Daoy (cell line): ENCODE measurements at regions not wholly inside any gene's neighbourhood (a gene's known extent, or its start where the extent isn't known, plus 50 kb on each side); places are given as distances from the start of the nearest gene placed in this dataset.

Source experiments
- DNase-seq: peaks from one replicate; pipeline ENCODE4 v3.0.0-alpha.2; 2015; ENCODE audit warnings: low read depth

DNA sequence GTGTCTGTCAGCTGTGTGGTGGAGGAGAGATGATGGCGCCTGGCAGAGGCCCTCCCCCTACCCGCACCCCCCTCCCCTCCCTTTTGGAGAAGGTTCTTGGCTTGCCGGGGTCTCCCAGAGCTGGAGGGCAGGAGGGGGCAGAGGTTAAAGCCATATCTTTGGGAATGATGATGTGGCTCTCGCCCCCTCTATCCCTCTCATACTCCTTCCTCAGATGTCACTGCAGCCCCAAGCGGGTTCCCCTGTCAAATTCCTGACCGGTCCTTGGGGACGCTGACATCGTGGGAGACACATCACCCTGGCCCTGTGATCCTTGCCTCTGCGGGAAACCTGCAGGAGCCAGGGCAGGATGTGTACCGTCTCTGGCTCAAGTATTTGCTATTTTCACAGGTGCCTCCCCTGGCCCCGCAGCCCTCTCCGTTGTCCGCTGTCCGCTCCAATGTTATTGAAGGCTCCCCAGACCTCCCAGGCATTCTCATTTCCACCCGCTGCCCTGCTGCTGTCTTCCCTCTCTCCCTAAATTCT is 109.5 kb downstream of the FOXD1 start:
- no peak for DNase-seq

GRCh38 chr5:73338256-73339050 is 110.1 kb downstream of the FOXD1 start:
- DNase-seq, result peak; percentile 86

DNA sequence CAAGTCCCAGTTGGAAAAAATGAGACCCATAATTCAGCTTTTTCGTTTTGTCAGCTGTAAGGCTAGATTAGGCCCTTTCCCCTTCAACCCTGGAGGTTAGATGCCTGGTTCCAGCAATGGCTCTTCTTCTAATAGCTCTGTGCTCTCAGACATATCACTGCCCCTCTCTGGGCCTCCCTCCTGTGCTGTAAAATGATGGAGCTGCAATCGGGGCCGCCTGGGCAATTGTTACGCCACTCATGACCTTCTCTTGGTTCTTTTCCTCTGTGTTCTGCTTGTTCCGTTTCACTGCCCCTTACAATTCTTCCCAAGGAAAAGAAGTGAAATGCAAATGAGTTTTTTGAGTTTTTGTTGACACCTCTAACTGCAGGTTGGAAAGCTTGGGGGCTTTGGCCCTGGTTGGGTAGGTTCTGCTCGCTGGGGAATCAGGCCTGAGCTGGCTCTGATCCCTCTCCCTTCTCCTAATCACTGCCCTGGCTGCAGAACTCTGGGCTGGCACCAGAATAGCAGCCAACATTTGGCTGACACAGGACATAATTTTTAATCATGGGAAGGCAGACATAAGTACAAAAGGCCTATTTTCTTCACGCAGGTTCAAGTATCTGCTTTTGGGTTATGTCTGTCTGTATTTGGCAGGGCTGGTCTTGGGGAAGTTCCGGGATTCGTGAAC is 110.9 kb downstream of the FOXD1 start:
- no peak for DNase-seq

DNA sequence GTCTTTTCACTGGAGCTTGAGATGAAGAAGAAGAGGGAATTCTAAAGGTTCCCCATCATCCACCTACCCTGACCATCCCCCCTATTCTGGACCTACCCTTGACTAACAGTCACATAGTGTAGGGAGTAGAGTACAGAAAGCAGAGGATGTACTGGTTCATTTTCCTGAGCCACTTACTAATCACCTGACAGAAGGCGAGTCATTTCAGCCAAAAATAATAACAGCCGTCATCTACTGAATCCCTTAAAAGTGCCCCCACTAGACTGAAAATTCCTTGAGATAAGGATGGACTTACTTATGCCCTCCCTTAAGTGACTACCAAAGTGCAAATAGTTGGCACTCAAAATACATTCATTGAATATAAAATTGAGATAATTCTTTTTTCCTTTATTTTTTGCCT is 112.2 kb downstream of the FOXD1 start:
- peak; percentile 59 for DNase-seq

DNA sequence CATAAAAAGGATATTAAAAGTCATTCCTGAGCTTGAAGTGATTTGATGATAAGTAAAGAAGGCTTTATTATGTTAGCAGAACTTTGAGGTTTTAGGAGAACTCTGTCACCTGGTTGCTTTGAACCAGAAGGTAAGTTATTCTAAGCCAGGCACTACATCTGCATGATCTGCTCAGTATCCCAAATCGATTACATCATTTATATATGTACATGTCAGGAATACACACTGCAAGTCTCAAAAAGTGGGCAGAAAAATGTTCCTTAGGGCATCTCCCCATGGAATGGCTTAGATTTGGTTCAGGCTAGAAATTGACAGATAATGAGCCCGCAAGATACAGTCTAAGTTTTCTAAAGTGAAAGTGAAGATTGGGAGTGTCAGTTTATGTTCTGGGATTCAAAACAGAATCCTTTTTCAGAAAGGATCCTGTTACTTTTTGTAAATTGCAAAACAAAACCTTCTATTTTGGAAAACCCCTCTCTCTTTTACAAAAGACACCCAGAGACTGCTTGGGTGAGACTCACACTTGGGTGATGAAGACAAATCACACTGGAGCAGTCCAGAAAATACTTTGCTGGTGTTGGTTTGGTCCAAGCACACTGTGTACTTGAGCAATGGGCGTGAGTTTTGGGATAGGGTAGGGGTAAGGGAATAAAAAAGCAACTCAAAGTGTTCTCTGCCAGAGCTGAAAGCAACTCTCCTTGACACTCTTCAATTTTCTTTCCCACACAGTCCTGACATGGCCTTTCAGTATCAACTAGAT is 114.5 kb downstream of the FOXD1 start:
- no peak for DNase-seq

DNA sequence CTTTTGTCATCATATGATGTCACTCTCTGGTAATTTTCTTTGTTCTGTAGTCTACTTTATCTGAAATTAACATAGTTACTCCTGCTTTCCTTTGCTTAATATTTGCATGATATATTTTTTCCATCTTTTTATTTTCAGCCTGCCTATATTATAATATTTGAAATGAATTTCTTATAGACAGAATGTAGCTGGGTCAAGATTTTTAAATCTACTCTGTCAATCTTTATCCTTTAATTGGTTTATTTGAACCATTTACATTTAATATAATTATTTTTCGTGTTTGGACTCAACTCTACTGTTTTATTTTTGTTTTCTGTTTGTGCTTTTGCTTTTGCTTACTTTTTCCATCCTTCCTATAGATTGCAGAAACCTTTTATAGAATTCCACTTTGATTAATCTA is 118.0 kb downstream of the FOXD1 start:
- no peak for DNase-seq

- DNase-seq, result no peak
Observed at GRCh38 chr5:73328640-73329039, 119.9 kb downstream of the FOXD1 start.

DNA sequence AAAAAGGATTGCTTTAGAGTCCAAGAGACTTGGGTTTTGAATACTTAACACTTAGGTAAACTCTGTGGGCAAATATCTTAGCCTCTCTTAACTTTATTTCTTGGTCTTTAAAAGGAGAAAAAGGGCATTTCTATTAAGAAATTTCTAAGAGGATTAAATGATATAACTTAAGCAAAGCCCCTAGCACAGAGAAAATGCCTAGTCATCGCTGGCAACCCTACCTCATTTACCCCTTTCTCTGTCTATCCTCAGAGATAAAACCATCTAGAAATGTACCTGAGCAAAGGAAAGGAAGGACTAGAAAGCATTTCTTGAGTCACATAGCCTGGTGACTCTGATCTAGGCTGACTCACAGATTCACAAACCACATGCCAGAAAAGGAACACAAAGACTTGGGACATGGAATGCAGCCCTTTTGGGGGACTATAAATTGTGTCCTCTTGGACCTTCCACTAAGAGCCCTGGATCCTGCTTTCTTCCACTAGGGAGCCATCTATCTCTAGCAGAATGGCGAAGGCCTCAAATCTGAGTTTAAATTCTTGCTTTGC is 120.6 kb downstream of the FOXD1 start:
- DNase-seq, result peak; percentile 71

- DNase-seq, result no peak
Observed at GRCh38 chr5:73325546-73325945, 123.0 kb downstream of the FOXD1 start.

DNA sequence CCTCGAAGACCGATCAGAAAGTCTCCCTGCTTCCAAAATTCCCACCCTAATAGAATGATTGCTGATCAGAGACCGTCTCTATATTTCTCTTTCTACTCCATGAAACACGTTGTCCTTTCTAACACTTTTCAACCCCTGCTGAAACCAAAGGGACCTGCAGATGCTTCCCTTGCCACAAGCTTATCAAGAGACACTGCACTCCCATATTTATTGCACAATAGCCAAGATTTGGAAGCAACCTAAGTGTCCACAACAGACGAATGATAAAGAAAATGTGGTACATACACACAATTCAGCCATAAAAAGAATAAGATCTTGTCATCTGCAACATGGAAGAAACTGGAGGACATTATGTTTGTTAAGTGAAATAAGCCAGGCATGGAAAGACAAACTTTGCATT is 125.1 kb downstream of the FOXD1 start:
- DNase-seq, result no peak

DNA sequence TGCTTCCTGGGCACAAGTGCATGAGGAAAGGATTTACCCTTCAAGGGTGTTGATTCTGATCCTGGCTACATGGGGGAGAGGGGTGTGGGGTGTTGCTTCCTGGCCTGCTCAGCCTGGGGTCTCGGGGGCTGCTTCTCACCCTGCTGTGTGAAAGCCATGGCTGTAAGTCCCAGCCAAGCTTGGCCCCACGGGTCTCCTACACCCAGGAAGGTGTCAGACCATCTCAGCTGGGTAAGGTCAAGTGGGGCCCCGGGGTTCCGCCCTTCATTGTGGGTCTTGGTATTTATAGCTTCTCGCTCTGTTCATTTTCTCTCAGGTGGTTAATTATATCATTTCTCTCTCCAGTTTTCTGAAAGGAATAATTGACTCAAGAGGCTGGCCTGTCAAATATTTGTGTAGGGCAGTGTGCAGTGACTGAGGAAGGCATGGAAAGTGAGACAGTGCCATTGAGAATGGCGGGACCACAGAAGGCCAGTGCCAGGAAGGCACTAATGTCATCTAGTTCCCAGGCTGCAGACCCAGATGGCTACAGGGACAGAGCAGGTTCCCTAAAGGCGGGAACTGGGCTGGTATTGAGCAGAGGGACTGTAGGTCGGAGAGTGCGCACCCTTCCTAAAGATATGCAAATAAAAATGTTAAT is 126.0 kb downstream of the FOXD1 start:
- DNase-seq, result no peak

DNA sequence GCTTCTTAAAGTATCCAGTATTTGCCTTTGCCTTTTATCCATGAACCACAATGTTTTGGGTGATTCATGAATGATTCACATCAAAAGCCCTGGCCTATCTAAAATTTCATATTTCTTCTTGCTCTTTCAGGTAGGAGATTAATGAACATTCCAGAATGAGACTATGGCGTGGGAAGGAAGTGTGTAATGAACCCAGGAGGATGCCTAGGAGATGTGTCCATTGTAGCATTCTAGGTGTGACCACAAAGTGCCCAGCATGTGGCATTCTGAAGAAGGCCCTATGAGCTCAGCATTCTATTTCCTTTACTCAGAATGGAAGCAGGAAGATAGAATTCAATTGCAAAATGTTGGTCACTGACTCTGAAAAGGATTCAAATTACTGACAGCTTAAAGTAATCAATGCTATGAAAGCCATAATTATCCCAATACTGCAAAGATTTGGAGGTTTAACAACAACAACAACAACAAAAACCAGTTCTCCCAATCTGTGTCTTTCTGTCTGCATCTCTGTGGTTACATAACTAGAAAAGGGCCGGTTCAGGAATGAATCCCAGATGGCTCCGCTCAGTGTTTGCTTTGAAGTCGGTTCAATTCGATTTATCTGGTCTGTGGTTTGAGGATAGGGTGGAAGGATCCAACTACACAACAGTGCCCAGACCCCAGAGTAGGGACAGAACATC is 126.7 kb downstream of the FOXD1 start:
- DNase-seq, result peak; percentile 98

DNA sequence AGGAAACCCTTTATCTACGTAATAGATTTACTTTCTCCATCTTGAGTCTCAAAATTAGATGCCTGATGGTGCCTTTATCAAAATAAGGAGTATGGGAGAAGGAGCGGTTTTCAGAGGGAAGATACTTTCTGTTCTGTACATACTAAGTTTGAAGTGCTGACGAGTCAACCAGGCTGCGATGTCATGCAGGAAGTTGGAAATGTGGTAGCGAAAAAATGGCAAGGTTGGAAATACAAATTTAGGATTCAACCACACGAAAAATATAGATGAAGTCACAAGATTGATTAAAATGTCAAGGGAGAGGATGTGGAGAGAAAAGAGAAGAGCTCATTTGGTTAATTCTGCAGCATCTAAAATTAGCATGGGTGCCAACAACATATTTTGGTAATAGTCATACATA is 129.5 kb downstream of the FOXD1 start:
- DNase-seq, result peak; percentile 53

DNA sequence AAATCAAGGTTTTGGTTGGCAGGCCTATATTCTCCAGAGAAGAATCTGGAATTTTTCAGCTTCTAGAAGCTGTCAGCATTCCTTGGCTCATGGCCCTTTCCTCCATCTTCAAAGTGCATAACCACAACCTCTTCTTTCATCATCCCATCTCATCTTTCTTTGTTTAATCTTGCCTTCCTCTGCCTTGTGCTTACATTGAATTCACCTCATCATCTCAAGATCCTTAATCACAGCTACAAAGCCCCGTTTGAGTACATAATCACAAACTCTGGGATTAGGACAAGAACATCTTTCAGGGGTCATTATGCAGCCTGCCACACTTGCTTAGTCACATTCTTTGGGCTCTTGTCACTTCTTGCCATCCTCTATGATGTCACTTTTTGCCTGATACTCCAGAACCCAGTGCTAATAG is 130.3 kb downstream of the FOXD1 start:
- DNase-seq, result no peak

- no peak for DNase-seq
Observed at GRCh38 chr5:73317523-73317922, 131.1 kb downstream of the FOXD1 start.

DNA sequence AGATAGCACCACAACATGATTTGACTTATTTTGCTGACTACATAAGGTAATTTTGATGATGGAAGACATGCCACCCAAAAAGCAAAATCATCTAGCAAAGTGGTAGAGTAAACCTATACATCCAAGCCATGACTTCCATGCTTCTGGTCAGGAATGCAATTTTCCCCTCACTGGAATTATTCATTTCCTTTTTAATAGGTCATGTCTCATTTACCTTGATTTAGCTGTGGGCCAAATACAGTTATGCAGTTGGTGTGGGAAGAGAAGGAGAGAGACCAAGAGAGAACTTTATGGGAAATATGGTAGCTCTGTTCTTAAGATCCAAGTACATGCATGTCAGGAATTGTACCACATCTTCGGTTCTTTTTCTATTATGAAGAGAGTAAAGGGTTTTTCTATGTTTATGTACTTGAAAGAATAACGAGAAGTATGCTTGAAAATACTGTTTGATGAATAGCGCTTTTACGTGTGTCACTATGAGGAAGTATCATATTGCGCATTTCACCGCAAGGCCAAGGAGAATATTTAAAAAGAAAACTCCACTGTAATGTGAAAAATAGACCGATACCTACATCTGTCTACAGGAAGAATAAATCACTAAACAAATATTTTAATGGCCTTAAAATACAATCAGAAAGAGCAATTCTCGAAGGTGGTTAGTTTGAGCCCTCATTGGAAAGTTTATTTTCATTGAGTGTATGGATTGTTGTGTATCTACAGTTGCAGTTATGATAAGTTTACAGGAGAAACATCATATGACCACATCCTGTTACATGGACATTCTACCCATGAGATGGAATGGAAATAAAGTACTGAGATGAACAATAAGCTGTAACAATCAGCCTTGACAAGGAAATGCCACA is 134.0 kb downstream of the FOXD1 start:
- DNase-seq, result peak; percentile 53

DNA sequence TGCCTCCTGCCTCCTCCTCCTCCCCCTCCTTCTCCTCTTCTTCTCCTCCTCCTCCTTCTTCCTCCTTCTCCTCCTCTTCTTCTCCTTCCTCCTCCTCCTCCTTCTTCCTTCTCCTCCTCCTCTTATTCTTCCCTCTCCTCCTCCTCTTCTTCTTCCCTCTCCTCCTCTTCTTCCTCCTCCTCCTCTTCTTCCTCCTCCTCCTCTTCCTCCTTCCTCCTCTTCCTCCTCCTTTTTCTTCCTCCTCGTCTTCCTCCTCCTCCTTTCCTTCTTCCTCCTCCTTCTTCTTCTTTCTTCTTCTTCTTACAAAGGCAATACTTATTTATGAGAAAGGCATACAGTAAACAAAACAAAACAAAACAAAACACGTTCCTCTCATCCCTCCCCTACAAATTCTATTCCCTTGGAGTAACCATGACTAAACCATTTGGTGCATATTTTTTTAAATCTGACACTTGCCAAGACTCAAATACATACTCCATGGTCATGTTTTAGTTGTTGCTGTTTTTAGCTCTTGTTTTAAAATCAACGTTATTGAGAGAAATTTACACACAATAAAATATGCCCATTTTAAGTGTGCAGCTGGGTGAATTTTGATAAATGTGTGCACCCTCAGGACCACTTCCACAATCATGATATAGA is 135.6 kb downstream of the FOXD1 start:
- DNase-seq, result no peak

- DNase-seq, result peak; percentile 98
Observed at GRCh38 chr5:73312146-73312871, 136.3 kb downstream of the FOXD1 start.
